Sigmoid colon (tissue), 6 donors: ENCODE measurements at regions not wholly inside any gene's neighbourhood (a gene's known extent, or its start where the extent isn't known, plus 50 kb on each side); places are given as distances from the start of the nearest gene placed in this dataset.

ENCODE experiments used
- DNase-seq: peaks from one replicate; pipeline ENCODE4 v3.0.0-alpha.2; 2019
- H3K27ac ChIP-seq, 4 donors: fragments of 200-600 bp; sonication (generic); one replicate each; pipeline ENCODE4 v1.5.1; 2016 to 2019; ENCODE audit warnings: mild to moderate bottlenecking in 1 of 4
- H3K27me3 ChIP-seq, 3 donors: fragments of 200-600 bp; sonication (generic); one replicate each; pipeline ENCODE4 v1.5.1; 2019; ENCODE audit warnings: mild to moderate bottlenecking in 1 of 3
- H3K36me3 ChIP-seq, 4 donors: fragments of 200-600 bp; sonication (generic); one replicate each; pipeline ENCODE4 v1.5.1; 2016 to 2019
- H3K4me1 ChIP-seq, 4 donors: fragments of 200-600 bp; sonication (generic); one replicate each; pipeline ENCODE4 v1.5.1; 2017 to 2019
- H3K4me3 ChIP-seq, 4 donors: fragments of 200-600 bp; sonication (generic); one replicate each; pipeline ENCODE4 v1.5.1; 2017 to 2019; ENCODE audit warnings: mild to moderate bottlenecking in 2 of 4, moderate library complexity in 1 of 4
- H3K9me3 ChIP-seq, 4 donors: fragments of 200-600 bp in 3 of 4; sonication (generic) in 3 of 4; one replicate each; pipeline versions ENCODE4 v1.5.1 to v1.6.1; 2013 to 2019
- CTCF ChIP-seq, 4 experiments: fragments of 450-650 bp in 3 of 4; fragments of 200-600 bp in 1 of 4; IDR thresholded peaks; one replicate each; pipeline ENCODE4 v1.5.1; 2016 to 2019; ENCODE audit warnings: antibody characterized with exemption in 4 of 4, mild to moderate bottlenecking in 3 of 4, moderate library complexity in 2 of 4
- EP300 ChIP-seq, 4 donors: sonication (generic); formaldehyde crosslinking; IDR thresholded peaks; one replicate each; pipeline ENCODE4 v1.6.1; 2017; ENCODE audit warnings: antibody characterized with exemption in 4 of 4
- POLR2A ChIP-seq, 2 donors: fragments of 450-650 bp; IDR thresholded peaks; one replicate each; pipeline ENCODE4 v1.6.1; 2016; ENCODE audit warnings: antibody characterized with exemption in 2 of 2, mild to moderate bottlenecking in 2 of 2, moderate library complexity in 2 of 2
- POLR2AphosphoS5 ChIP-seq, 4 donors: sonication (generic); formaldehyde crosslinking; IDR thresholded peaks; one replicate each; pipeline ENCODE4 v1.6.1; 2017; ENCODE audit warnings: antibody characterized with exemption in 4 of 4
- WGBS, 2 donors: extraction: QIAGEN DNeasy Blood & Tissue Kit; methylation state at CpG; one replicate each; pipeline ENCODE4 v1.1.7; 2013; 5-methylcytosine and 5-hydroxymethylcytosine counted together
- intact Hi-C: fragments of 100-400 bp; cut with DNase I; formaldehyde crosslinking; loops from one replicate; pipeline ENCODE4 v1.15.1; 2023
- donor health status: healthy with polysubstance abuse.
- donor health status: healthy.

- Histone ChIP-seq H3K27me3 (no peaks in the 10 kb centered on the region), H3K9me3 (no peaks in the 10 kb centered on the region), H3K4me3 (no peak overlapping the region), H3K4me1 (no peaks in the 10 kb centered on the region), H3K36me3 (no peaks in the 10 kb centered on the region), H3K27ac (no peak overlapping the region)
- WGBS, 2 donors = 15 to 76% methylated on average over 5 of the region's 5 CpGs
- no peak for DNase-seq
- intact Hi-C loops = no loop called here
- TF ChIP-seq CTCF (IDR thresholded peaks at IDR 0.05) = no peak
- no peak for TF ChIP-seq EP300 (IDR thresholded peaks at IDR 0.05)
- TF ChIP-seq POLR2A (IDR thresholded peaks at IDR 0.05) = no peak
- no peak for TF ChIP-seq POLR2AphosphoS5 (IDR thresholded peaks at IDR 0.05)
Observed at GRCh38 chr12:93145086-93145485, 216.0 kb upstream of the EEA1 start.

GRCh38 chr12:93146263-93146939 is 217.3 kb upstream of the EEA1 start:
- no peak for DNase-seq
- 88 to 90% methylated on average over 4 of the region's 4 CpGs for WGBS, 2 donors
- Histone ChIP-seq H3K9me3 (no peaks in the 10 kb centered on the region), H3K36me3 (no peaks in the 10 kb centered on the region), H3K4me3 (no peak overlapping the region), H3K4me1 (no peaks in the 10 kb centered on the region), H3K27me3 (no peaks in the 10 kb centered on the region), H3K27ac (no peak overlapping the region)
- TF ChIP-seq EP300 (IDR thresholded peaks at IDR 0.05) (no peak), CTCF (IDR thresholded peaks at IDR 0.05) (no peak), POLR2AphosphoS5 (IDR thresholded peaks at IDR 0.05) (no peak), POLR2A (IDR thresholded peaks at IDR 0.05) (no peak)
- intact Hi-C loops = no loop called here

- TF ChIP-seq EP300 (IDR thresholded peaks at IDR 0.05) (no peak), CTCF (IDR thresholded peaks at IDR 0.05) (no peak), POLR2A (IDR thresholded peaks at IDR 0.05) (no peak), POLR2AphosphoS5 (IDR thresholded peaks at IDR 0.05) (no peak)
- Histone ChIP-seq H3K4me1 (no peaks in the 10 kb centered on the region), H3K4me3 (no peak overlapping the region), H3K27ac (no peak overlapping the region), H3K27me3 (no peaks in the 10 kb centered on the region), H3K36me3 (no peaks in the 10 kb centered on the region), H3K9me3 (no peaks in the 10 kb centered on the region)
- intact Hi-C loops = no loop called here
- no peak for DNase-seq
Observed at GRCh38 chr12:93146970-93147369, 217.9 kb upstream of the EEA1 start.

GRCh38 chr12:93148412-93148811 is 219.3 kb upstream of the EEA1 start:
- Histone ChIP-seq H3K27me3 (no peaks in the 10 kb centered on the region), H3K27ac (no peak overlapping the region), H3K36me3 (no peaks in the 10 kb centered on the region), H3K4me3 (no peak overlapping the region), H3K4me1 (no peaks in the 10 kb centered on the region), H3K9me3 (no peaks in the 10 kb centered on the region)
- intact Hi-C loops = no loop called here
- WGBS, 2 donors = 53 to 74% methylated on average over 3 of the region's 3 CpGs
- no peak for DNase-seq
- TF ChIP-seq CTCF (IDR thresholded peaks at IDR 0.05) (no peak), EP300 (IDR thresholded peaks at IDR 0.05) (no peak), POLR2A (IDR thresholded peaks at IDR 0.05) (no peak)

- intact Hi-C loops = no loop called here
- no peak for DNase-seq
- WGBS, 2 donors = 64 to 83% methylated on average over 2 of the region's 2 CpGs
- H3K4me1 ChIP-seq = no peaks in the 10 kb centered on the region
- no peaks in the 10 kb centered on the region for H3K27me3 ChIP-seq
- no peak overlapping the region for H3K4me3 ChIP-seq
- no peak overlapping the region for H3K27ac ChIP-seq
- H3K36me3 ChIP-seq = no peaks in the 10 kb centered on the region
- TF ChIP-seq CTCF (IDR thresholded peaks at IDR 0.05) = no peak
- TF ChIP-seq EP300 (IDR thresholded peaks at IDR 0.05) = no peak
- H3K9me3 ChIP-seq = no peaks in the 10 kb centered on the region
Observed at GRCh38 chr12:93149229-93149628, 220.1 kb upstream of the EEA1 start.
